Left colon (tissue), 2 donors: ENCODE measurements at regions not wholly inside any gene's neighbourhood (a gene's known extent, or its start where the extent isn't known, plus 50 kb on each side); places are given as distances from the start of the nearest gene placed in this dataset.

Source experiments
- ATAC-seq: fragments of 200-7000 bp; cut with Tn5 transposase; one replicate; pipeline ENCODE4 v1.9.1; 2020; ENCODE audit warnings: mild to moderate bottlenecking, moderate library complexity
- DNase-seq, 2 donors: peaks; one replicate each; pipeline ENCODE4 v3.0.0-alpha.2; 2020
- intact Hi-C, 2 donors: fragments of 100-400 bp; cut with DNase I in 1 of 2; cut with micrococcal nuclease in 1 of 2; formaldehyde crosslinking; loops; one replicate each; pipeline versions ENCODE4 v1.11.2 to v1.14.0; 2022; cut with DNase I, micrococcal nuclease
- donor health status: DM: no; HTN: no; CAD: no.
- donor health status: DM: yes; HTN: yes; CAD: no.

DNA sequence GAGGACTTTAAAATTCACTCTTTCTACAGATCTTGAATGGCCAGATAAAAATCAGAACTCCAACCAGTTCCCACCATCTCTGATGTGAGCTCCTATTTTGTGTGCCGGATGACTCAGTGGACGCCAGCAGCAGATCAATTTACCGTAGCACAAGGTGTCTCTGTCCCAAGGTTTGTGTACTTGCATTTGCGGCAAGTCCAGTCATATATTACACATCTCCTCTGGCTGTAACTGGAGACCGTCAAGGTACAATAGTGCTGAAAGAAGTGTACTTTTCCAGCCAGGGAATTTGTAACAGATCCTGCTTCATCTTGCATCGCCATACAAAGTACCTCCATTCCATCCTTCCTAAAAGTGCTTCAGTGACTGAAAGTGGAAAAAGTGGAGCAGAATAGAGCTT lies 108.2 kb upstream of the SORBS2 start:
- ATAC-seq (no peak), DNase-seq (no peak)
- intact Hi-C loops = no loop called here

DNA sequence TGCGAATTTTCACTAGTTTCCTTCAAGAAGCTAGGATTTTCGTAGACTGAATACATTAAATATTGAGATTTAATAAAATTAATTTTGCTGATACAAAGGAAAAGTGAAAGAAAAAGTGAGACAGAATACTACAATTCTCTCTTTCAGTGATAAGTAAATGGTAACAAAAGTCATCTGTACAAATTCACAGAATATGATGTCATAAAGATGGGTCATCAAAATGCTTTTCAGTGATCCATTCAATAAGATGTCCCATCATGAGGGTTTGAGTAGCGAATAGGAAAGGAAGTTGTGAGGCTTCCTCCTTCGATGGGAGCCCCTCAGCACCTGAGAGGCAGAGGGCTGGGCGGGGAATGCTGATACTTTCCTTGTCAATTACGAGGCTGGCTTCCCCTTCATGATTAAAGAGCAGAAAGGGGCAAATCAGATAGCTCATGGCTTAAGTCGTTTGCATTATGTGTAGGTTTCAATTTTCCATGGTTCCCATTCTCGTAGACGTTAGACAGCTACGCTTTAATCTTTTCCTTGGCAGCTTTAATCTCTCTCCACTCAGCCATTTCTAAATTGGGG lies 108.8 kb upstream of the SORBS2 start:
- DNase-seq (no peak), ATAC-seq (no peak)
- intact Hi-C loops = no loop called here

DNA sequence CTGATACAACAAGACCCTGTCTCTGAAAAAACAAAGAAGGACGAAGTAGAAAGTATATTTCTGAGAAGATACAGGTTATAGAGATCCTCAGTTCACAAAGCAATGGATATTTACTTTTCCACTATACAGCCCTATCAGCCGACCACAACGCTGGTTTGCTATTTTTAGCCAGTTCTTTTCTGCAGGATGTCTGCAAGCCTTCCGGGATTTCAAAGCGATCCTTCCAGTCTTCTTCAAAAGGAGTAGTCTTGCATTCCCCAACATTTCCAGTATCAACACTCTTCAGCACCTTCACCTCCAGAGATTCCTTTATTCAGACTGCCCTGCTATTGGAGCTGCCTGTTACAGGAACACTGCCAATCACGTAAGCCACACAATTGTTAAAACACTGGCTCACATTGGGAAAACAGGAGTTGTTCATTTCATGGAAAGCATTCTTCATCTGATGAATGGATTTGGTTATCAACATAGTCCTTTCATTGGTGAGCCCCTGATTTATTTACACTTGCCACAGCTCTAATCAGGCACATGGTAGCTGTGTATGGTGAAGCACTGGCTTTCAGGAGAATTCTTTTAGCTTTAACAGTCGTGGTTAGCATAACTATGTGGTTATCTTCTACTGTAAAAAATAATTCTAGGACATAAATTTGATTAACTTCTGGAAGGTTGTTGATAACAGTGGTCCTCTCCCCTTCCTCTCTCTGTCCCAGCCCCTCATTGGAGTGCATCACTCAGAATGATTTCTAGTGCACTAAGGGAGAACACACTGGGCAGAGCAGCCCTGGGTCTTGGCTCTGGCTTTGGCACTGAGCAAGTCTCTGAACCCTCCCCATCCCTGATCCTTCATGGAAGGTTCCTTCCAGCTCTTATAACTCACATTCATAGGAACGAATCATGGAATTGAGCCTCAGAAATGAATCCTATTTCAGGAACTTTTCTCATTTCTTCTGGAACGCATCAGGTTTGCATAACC lies 109.9 kb upstream of the SORBS2 start:
- ATAC-seq (no peak), DNase-seq (no peak)
- intact Hi-C loops = no loop called here

DNA sequence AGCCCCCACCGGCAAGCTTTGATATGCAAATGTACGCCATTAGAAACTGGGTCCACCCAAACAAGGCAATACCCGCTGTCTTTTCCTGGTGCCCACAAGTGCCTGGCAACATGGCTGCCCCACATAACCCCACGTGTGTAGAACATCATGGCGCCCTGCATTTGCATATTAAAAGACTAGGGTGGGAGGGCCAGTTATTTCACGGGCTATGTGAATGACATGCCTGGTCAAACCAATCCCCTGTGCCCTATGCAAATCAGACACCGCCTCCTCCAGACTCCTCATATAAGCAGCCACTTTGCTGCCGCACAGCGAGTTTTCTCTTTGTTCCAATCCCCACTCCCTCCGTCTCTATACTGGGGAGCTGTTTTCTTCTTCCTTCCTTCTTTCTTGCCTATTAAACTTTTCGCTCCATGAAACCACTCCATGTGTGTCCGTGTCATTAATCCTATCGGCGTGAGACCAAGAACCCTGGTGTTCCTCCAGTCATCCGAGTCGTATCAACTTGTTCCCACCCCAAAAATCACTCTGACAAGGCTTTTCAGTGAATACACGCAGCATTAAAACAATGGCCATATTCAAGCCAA lies 112.6 kb upstream of the SORBS2 start:
- ATAC-seq (no peak), DNase-seq (no peak)
- intact Hi-C loops = no loop called here

DNA sequence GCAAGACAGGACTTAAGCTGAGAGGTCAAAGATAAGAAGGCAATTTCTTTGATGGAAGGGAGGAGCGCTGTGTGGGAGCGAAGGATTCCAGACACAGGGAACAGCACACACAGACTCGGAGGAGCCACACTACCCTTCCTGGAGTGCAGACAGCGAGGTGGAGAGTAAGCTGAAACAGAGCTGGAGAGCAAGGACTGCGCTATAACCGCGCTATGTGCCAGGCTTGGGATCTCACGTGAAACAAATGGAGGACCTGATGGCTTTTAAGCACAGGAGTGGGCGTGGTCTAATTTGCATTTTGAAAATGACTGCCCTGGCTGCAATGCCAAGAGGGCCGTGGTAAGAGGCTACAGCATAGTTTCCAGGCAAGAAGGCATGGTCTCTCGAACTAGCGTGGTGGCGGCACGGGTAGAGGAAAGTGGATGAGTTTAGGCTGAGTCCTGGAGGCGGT lies 113.9 kb upstream of the SORBS2 start:
- no peak for ATAC-seq
- intact Hi-C loops = no loop called here
- no peak for DNase-seq

DNA sequence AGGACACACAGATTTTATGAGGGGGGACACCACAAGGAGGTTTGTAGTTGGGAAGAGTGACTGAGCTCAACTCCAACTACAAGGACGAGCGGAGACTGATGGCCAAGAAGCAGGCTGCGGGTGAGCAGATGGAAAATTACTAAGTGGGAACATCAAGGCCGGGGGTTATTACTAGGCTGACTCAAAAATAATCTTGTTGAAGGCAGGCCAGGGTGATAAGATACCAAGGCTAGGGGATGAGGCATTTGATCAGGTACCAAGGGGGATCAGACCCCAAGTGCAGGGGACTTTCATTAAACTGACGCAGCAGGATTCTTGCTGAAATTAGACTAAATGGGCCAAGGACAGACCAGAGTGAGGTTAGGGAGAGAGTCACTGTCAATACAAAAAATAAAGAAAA lies 119.4 kb upstream of the SORBS2 start:
- ATAC-seq = no peak
- intact Hi-C loops = no loop called here
- no peak for DNase-seq

DNA sequence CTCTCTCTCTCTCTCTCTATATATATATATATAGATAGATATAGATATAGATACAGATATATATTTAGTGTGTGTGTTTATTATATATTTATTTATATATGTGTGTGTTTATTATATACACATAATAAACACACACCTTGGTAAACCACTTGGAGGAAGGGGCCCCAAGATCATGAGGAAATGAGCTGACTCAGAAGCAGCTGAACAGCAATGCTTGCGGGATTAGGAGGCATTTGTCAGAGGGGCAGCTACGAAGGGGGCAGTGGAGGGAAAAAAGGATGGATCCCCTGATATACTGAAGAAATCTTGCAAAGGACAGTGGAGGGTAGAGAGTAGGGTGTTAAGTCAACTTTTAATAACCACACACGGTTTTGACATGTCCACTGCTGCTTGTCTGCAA lies 120.0 kb upstream of the SORBS2 start:
- no peak for DNase-seq
- intact Hi-C loops = no loop called here
- ATAC-seq = no peak

GRCh38 chr4:185932491-185932890 lies 120.5 kb upstream of the SORBS2 start:
- no peak for ATAC-seq
- intact Hi-C loops = no loop called here
- DNase-seq = no peak

- ATAC-seq = no peak
- intact Hi-C loops = no loop called here
- DNase-seq = no peak
These were observed 121.1 kb upstream of the SORBS2 start for GRCh38 chr4:185933078-185933581.

DNA sequence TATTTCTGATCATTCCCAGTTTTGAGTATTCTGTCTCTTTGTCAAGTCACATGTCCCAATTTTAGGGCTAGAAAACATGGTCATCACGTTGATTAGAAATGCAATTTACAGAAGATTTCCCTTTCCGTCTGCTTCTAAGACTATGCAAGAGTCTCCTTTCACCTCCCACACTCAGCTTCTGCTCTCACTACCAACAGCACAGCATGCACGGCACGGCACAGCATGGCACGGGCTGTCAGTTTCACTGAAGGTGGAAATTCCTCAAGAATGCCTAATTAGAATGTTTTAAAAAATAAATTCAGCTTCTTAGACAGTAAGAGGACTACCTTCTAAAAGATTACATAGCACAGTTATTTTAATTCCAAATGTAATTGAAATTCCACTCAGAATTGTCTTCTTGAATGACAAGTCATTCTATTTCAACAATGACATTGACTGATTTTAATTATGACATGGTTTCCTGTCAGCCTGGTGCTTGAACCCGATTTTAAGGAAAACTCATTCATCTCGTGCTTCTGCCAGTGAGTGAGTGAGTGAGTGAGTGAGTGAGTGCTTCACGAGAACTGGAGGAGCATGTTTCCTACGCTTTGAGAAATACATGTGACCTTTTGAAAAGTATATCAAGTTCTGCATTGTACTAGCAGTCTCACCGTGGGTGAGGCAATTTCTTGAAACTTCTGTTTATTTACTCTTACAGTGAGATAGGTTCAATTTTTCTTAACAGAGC lies 124.8 kb upstream of the SORBS2 start:
- intact Hi-C loops = no loop called here
- DNase-seq = no peak
- no peak for ATAC-seq

DNA sequence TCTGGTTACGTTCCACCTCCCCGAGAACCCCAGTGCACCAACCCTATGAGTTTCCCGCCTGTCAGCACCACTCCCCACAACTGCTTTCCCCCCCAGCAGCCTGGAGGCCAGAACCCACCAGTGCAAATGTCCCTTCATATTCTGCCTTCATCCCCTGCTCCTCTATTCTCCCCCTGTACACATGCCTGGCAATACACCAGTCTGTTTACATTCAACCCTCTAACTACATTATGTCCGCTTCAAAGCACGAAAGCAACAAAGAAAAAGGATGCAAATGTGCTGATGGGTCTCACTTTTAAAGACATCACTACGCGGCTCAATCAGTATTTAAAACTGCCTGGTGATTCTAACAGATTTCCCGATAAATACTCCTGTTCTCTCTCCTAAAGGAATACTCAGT lies 126.7 kb upstream of the SORBS2 start:
- DNase-seq = no peak
- no peak for ATAC-seq
- intact Hi-C loops = no loop called here

DNA sequence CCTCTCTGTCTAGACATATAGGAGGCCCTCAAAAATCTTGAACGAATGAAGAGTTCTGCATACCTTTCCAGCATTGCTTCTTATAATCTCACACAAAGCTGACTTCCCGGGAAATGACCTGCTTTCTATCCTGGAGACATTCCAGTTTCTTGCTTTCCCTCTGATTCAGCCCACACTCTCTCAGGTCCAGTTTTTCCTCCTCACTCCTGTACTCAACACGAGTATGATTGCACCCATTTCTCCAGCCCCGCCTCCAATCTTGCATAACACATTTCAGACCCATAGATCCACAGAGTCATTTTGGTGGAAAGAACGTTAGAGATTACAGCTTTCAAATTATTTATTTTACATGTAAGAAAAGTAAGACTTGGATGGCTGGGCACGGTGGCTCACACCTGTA lies 127.5 kb upstream of the TLR3 start:
- no peak for ATAC-seq

DNA sequence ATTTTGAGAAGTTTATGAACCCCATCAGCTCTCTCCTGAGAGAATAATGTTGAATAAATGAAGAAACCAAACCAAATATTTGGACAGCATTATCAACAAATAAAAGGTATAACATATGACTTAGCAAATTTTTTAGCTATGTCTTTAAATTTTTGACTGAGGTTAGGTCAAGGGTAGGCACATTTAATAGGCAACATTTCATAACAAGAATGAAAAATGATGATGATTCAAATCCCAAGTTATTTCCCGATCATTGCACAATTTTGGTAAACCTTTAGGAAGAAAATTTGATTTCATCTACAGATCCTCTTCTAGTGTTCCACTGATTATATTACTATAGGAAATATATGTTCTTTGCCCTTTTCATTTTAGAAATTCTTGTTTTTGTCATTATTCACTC lies 123.7 kb upstream of the TLR3 start:
- ATAC-seq (no peak), DNase-seq (no peak)
- intact Hi-C loops = no loop called here

More for the DNA sequence above, 127.5 kb upstream of the TLR3 start:
- intact Hi-C loops = no loop called here
- DNase-seq = no peak

DNA sequence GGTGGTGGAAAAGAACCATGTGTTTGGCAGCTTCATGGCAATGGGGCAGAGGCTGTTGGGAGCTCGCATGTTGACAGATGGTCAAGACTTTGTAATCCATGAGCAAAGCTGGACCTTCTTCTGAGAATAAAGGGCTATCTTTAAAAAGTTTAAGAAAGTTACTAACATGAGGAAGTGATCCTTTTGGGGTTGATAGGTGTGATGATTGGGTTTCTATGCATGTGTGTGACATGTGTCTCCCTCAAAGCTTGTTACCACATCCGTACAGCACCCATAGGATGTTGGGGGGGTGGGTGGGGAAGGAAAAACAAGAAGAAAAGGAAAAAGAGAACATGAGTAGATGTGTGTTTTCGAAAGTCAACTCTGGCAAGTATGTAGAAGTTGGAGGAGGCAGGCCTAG lies 123.0 kb upstream of the TLR3 start:
- intact Hi-C loops = no loop called here
- ATAC-seq (no peak), DNase-seq (no peak)

DNA sequence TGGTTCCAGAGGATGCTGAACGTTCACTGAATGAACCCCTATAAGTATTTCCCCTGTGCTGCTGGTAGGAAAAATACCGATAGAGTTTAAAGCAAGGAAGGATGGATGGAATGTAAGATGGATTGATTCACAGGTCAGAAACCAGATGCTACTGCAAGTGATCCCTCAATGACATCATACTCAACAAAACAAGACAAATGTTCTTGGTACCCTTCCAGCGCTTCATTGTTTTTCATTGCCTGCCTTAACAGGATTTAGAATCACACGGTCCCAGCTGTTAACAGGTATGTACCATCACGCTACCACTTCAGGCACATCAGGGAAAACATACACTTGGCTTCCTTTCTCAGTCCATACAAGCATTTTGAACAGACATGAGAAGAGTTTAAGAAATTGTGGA lies 118.1 kb upstream of the TLR3 start:
- intact Hi-C loops = no loop called here
- DNase-seq (no peak), ATAC-seq (no peak)

DNA sequence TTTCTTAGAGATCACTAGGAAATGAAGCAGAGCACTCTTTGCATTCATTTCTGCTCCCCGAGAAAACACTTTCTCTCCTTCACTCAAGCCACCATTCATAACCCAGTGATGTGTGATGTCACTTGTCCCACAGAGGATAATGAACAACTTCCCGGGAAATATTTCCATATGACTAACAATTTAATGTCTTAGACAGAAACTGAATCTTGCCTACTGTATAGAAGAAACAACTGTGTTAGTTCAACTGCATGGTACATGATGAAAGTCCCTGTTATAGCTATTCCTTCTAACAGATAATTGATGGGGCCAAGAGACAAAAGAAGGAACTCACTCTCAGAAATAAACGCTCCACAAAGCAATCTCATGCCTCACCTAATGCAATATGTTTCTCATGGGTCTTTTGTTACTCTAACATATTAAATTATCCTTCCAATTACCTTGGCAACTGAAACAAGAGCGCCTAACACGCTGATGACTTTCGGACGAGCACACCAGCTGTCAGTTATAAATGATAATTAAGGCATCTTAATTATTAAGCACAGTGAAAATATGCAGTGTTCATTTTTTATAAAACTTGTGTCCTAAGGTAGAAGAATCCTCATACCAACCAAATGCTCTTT lies 113.7 kb upstream of the TLR3 start:
- DNase-seq (no peak), ATAC-seq (no peak)
- intact Hi-C loops = no loop called here

- intact Hi-C loops = no loop called here
- ATAC-seq (no peak), DNase-seq (no peak)
These were observed 113.0 kb upstream of the TLR3 start for GRCh38 chr4:185955826-185956543.

DNA sequence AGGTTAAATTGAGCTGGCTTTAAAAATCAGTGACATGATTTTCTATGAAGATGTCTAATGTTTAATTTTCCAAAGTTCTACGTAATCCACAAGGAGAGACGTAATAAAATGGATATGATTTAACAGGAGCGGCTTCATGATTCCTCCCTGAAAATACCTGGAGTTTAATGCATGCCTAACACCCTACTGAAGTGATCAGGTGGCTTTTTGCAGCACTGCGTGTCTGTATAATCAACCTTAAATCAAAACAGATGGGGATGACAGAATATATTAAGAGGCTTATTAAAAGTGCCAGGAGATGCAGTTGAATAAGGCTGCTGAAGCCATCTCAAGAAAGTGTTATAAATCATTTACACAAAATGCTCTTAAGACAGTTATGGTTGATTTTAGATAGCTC lies 112.4 kb upstream of the TLR3 start:
- intact Hi-C loops = no loop called here
- no peak for ATAC-seq

More for the DNA sequence above, 112.4 kb upstream of the TLR3 start:
- no peak for DNase-seq
